Smooth muscle cell (in vitro differentiated cells): ENCODE measurements at regions not wholly inside any gene's neighbourhood (a gene's known extent, or its start where the extent isn't known, plus 50 kb on each side); places are given as distances from the start of the nearest gene placed in this dataset.

Experiments used
- DNase-seq: peaks from one replicate; lab custom pipeline; 2025; ENCODE audit not compliant: unreplicated experiment; lab: John Stamatoyannopoulos, UW
- H2AFZ ChIP-seq: fragments of 200-600 bp; sonication (generic); 2 replicates; pipeline ENCODE4 v1.6.0; 2016; ENCODE audit warnings: antibody characterized with exemption, low read depth, mild to moderate bottlenecking
- H3F3A ChIP-seq: fragments of 200-600 bp; sonication (generic); 2 replicates; pipeline ENCODE4 v1.6.0; 2017; ENCODE audit warnings: antibody characterized with exemption, low read depth
- H3K27ac ChIP-seq: fragments of 200-600 bp; sonication (generic); 2 replicates; pipeline ENCODE4 v1.5.1; 2016; ENCODE audit warnings: low read depth, mild to moderate bottlenecking
- H3K27me3 ChIP-seq: fragments of 200-600 bp; sonication (generic); 2 replicates; pipeline ENCODE4 v1.6.1; 2016; ENCODE audit warnings: low read depth, mild to moderate bottlenecking
- H3K36me3 ChIP-seq: fragments of 200-600 bp; sonication (generic); 2 replicates; pipeline ENCODE4 v1.5.1; 2016; ENCODE audit warnings: low read depth
- H3K4me1 ChIP-seq: fragments of 200-600 bp; sonication (generic); 2 replicates; pipeline ENCODE4 v1.5.1; 2016; ENCODE audit warnings: low read depth
- H3K4me2 ChIP-seq: fragments of 200-600 bp; sonication (generic); 2 replicates; pipeline ENCODE4 v1.6.0; 2016; ENCODE audit warnings: mild to moderate bottlenecking
- H3K4me3 ChIP-seq: fragments of 200-600 bp; sonication (generic); 2 replicates; pipeline ENCODE4 v1.5.1; 2016; ENCODE audit warnings: mild to moderate bottlenecking
- H3K79me2 ChIP-seq: fragments of 200-600 bp; sonication (generic); 2 replicates; pipeline ENCODE4 v1.6.0; 2016; ENCODE audit warnings: low read depth, mild to moderate bottlenecking
- H3K9ac ChIP-seq: fragments of 200-600 bp; sonication (generic); 2 replicates; pipeline ENCODE4 v1.6.0; 2016; ENCODE audit warnings: low read depth
- H3K9me3 ChIP-seq: fragments of 200-600 bp; sonication (generic); replicated peaks from 2 replicates; pipeline ENCODE4 v1.5.1; 2016; ENCODE audit warnings: low read depth
- H4K20me1 ChIP-seq: fragments of 200-600 bp; sonication (generic); 2 replicates; pipeline ENCODE4 v1.6.0; 2016; ENCODE audit warnings: low read depth
- WGBS: methylation state at CpG from one replicate; pipeline ENCODE4 v1.1.7; 2016; ENCODE audit warnings: low lambda C conversion rate; 5-methylcytosine and 5-hydroxymethylcytosine counted together
- TF ChIP-seq, protein P1 (sequence below): fragments of 200-600 bp; sonication (generic); IDR thresholded peaks from 2 replicates; pipeline ENCODE4 v1.5.1; 2017; ENCODE audit warnings: borderline replicate concordance, mild to moderate bottlenecking, antibody characterized with exemption; ENCODE audit not compliant: insufficient read depth, poor library complexity, severe bottlenecking

DNA sequence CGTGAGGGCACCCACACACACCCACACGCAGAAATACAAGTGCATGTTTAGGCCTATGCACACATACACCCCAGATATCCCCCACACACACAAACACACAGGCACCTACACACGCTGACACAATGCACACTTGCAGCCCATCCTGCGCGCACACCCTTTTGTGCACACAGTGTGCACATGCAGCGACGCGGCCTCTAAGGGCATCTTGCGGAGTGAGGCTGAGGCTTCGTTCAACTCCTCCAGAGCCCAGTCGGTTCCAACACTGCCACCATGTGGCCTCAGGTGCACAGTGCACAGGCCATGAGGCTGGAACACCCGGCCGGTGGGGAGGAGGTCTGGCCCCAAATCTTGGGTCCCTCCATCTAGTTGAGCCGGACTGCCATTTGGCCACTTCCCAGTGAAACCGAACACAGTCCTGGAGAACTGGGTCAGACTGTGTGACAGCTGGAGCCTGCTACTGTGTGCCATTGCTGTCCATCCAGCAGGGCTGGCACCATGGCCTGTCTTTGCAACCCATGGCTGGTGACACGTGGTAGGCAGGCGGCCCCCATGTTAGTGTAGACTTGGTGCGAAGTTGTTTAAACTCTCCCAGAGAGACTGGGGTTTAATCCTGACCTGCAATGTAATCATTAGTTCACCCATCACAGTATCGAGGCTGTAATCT, 97.7 kb upstream of the MVB12B start:
- Histone ChIP-seq H3F3A (no peaks in the 10 kb centered on the region), H3K27ac (no peak overlapping the region), H3K9me3 (no peaks in the 10 kb centered on the region), H4K20me1 (no peaks in the 10 kb centered on the region), H3K9ac (no peak overlapping the region), H3K4me1 (no peaks in the 10 kb centered on the region), H3K79me2 (no peaks in the 10 kb centered on the region), H3K36me3 (no peaks in the 10 kb centered on the region), H2AFZ (no peak overlapping the region), H3K4me3 (no peak overlapping the region), H3K4me2 (no peak overlapping the region), H3K27me3 (peaks cover 61% of the 10 kb centered on the region)
- WGBS, result 40% methylated on average over 19 of the region's 19 CpGs
- DNase-seq, result peak; percentile 13
- TF ChIP-seq, protein P1, sequence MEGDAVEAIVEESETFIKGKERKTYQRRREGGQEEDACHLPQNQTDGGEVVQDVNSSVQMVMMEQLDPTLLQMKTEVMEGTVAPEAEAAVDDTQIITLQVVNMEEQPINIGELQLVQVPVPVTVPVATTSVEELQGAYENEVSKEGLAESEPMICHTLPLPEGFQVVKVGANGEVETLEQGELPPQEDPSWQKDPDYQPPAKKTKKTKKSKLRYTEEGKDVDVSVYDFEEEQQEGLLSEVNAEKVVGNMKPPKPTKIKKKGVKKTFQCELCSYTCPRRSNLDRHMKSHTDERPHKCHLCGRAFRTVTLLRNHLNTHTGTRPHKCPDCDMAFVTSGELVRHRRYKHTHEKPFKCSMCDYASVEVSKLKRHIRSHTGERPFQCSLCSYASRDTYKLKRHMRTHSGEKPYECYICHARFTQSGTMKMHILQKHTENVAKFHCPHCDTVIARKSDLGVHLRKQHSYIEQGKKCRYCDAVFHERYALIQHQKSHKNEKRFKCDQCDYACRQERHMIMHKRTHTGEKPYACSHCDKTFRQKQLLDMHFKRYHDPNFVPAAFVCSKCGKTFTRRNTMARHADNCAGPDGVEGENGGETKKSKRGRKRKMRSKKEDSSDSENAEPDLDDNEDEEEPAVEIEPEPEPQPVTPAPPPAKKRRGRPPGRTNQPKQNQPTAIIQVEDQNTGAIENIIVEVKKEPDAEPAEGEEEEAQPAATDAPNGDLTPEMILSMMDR, result peak; percentile 85

DNA sequence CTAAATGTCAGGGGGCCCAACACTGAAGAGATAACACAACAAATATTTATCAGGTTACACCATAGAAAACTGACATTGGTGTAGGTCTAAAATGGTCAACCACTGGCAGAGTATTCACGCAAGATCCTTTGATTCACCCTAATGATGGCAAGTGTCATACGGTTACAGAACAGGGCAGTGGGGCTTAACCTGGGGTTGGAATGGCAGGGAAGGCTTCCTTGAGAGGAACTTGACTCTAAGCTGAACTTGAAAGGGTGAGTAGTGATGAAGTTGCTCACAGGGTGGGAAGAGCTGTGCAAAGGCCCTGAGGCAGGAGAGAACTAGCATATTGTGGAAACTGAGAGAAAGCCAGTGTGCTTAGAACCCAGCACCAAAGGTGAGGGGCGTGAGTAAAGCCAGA, 97.1 kb upstream of the MVB12B start:
- DNase-seq, result no peak
- Histone ChIP-seq H3K27ac (no peak overlapping the region), H4K20me1 (no peaks in the 10 kb centered on the region), H3F3A (no peaks in the 10 kb centered on the region), H2AFZ (no peak overlapping the region), H3K79me2 (no peaks in the 10 kb centered on the region), H3K4me2 (no peak overlapping the region), H3K9ac (no peak overlapping the region), H3K9me3 (no peaks in the 10 kb centered on the region), H3K36me3 (no peaks in the 10 kb centered on the region), H3K27me3 (peaks cover 56% of the 10 kb centered on the region), H3K4me3 (no peak overlapping the region), H3K4me1 (no peaks in the 10 kb centered on the region)
- TF ChIP-seq, protein P1, result no peak
- 89% methylated on average over 3 of the region's 3 CpGs for WGBS

DNA sequence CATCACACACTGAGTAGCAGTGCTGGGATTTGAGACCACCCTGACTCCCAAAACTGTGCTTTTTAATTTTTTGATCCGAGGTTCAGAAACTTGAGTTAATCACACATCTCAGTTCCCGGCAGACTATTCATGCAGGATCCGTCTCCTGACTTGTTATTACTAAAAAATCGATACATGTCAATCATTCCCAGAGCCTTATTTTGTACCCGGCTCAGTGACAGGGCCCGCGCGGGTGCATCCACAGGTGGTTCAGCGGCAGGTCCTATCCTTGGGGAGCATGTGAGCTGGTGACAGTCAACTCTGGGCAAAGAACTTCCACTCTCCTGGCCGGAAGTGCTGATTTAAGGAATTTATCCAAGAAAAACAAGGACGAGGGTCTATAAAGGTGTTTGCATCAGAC, 95.9 kb upstream of the MVB12B start:
- Histone ChIP-seq H3K4me2 (no peak overlapping the region), H3K27me3 (peaks cover 46% of the 10 kb centered on the region), H2AFZ (no peak overlapping the region), H3K27ac (no peak overlapping the region), H4K20me1 (no peaks in the 10 kb centered on the region), H3K9ac (no peak overlapping the region), H3K36me3 (no peaks in the 10 kb centered on the region), H3K4me1 (no peaks in the 10 kb centered on the region), H3F3A (no peaks in the 10 kb centered on the region), H3K9me3 (no peaks in the 10 kb centered on the region), H3K4me3 (no peak overlapping the region), H3K79me2 (no peaks in the 10 kb centered on the region)
- WGBS, result 91% methylated on average over 11 of the region's 11 CpGs
- TF ChIP-seq, protein P1, result no peak
- DNase-seq, result no peak

DNA sequence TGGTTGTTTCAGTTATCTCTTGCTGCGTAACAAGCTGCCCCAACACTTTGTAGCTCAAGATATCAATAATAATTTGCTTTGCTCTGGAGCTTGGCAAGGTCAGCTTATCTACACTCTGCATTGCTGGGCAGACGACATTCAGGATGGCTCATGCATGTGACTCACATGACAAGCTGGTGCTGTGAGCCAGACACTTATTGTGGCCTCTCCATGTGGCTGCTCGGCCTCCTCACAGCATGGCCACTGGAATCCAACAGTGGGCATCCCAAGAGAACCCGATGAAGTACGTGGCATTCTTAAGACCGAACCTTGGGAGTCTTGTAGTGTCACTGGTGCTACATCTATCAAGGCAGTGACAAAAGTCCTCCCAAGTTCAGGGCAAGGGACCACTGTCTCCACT, 94.2 kb upstream of the MVB12B start:
- Histone ChIP-seq H4K20me1 (no peaks in the 10 kb centered on the region), H2AFZ (no peak overlapping the region), H3K4me2 (no peak overlapping the region), H3K4me3 (no peak overlapping the region), H3K9ac (no peak overlapping the region), H3K4me1 (no peaks in the 10 kb centered on the region), H3K36me3 (no peaks in the 10 kb centered on the region), H3F3A (no peaks in the 10 kb centered on the region), H3K79me2 (no peaks in the 10 kb centered on the region), H3K9me3 (no peaks in the 10 kb centered on the region), H3K27ac (no peak overlapping the region), H3K27me3 (peaks cover 34% of the 10 kb centered on the region)
- DNase-seq, result no peak
- WGBS, result 70% methylated on average over 6 of the region's 6 CpGs
- TF ChIP-seq, protein P1, result no peak
